GM19239 (cell line): ENCODE measurements at regions not wholly inside any gene's neighbourhood (a gene's known extent, or its start where the extent isn't known, plus 50 kb on each side); places are given as distances from the start of the nearest gene placed in this dataset.

Source experiments
- DNase-seq: peaks from one replicate; pipeline ENCODE4 v3.0.0; 2011; ENCODE audit warnings: low spot score; ENCODE audit not compliant: insufficient read length
- FAIRE-seq: peaks from 2 replicates; lab custom pipeline; 2011; peaks lifted over from hg19 to GRCh38; lab: Jason Lieb, UNC

- DNase-seq: no peak
- FAIRE-seq: no peak
Measured at GRCh38 chr10:124288928-124289850, 129.5 kb downstream of the OAT start.

- FAIRE-seq (no peak), DNase-seq (no peak)
Measured at GRCh38 chr10:124288486-124288885, 130.2 kb downstream of the OAT start.

GRCh38 chr10:124287791-124288190, 130.9 kb downstream of the OAT start:
- FAIRE-seq (no peak), DNase-seq (no peak)

GRCh38 chr10:124287071-124287685, 131.5 kb downstream of the OAT start:
- DNase-seq: no peak
- no peak for FAIRE-seq

- FAIRE-seq (peak; percentile 26), DNase-seq (no peak)
Measured at GRCh38 chr10:124286621-124287020, 132.1 kb downstream of the OAT start.

- DNase-seq: peak; percentile 30
- peak; percentile 95 for FAIRE-seq
Measured at GRCh38 chr10:124285587-124286527, 132.9 kb downstream of the OAT start.

GRCh38 chr10:124283949-124284250, 134.8 kb downstream of the OAT start:
- FAIRE-seq: no peak
- no peak for DNase-seq

GRCh38 chr10:124283215-124283948, 135.3 kb downstream of the OAT start:
- DNase-seq (no peak), FAIRE-seq (no peak)

- FAIRE-seq (no peak), DNase-seq (no peak)
Measured at GRCh38 chr10:124282326-124282725, 136.4 kb downstream of the OAT start.

GRCh38 chr10:124281666-124282065, 137.1 kb downstream of the OAT start:
- FAIRE-seq: no peak
- DNase-seq: no peak

GRCh38 chr10:124280916-124281315, 137.8 kb downstream of the OAT start:
- no peak for DNase-seq
- FAIRE-seq: no peak

- no peak for FAIRE-seq
- no peak for DNase-seq
Measured at GRCh38 chr10:124279882-124280281, 138.8 kb downstream of the OAT start.

GRCh38 chr10:124279298-124279697, 139.4 kb downstream of the OAT start:
- no peak for DNase-seq

GRCh38 chr10:124278356-124278755, 140.4 kb downstream of the OAT start:
- FAIRE-seq: no peak
- no peak for DNase-seq

More at GRCh38 chr10:124279298-124279697, 139.4 kb downstream of the OAT start:
- FAIRE-seq: no peak

GRCh38 chr10:124273141-124273540, 145.6 kb downstream of the OAT start:
- no peak for DNase-seq
- no peak for FAIRE-seq

GRCh38 chr10:124271676-124272075, 147.0 kb downstream of the OAT start:
- FAIRE-seq (no peak), DNase-seq (no peak)

- DNase-seq (no peak), FAIRE-seq (no peak)
Measured at GRCh38 chr10:124270530-124271327, 148.0 kb downstream of the OAT start.

- FAIRE-seq (no peak), DNase-seq (no peak)
Measured at GRCh38 chr10:124268976-124269375, 149.7 kb downstream of the OAT start.

- DNase-seq (no peak), FAIRE-seq (no peak)
Measured at GRCh38 chr10:124267911-124268549, 150.7 kb downstream of the OAT start.
